ENCODE measurements at regions not wholly inside any gene's neighbourhood (a gene's known extent, or its start where the extent isn't known, plus 50 kb on each side); places are given as distances from the start of the nearest gene placed in this dataset.
A peak's percentile ranks its signal among the peaks of the same experiment; 100 is the strongest.

DNA sequence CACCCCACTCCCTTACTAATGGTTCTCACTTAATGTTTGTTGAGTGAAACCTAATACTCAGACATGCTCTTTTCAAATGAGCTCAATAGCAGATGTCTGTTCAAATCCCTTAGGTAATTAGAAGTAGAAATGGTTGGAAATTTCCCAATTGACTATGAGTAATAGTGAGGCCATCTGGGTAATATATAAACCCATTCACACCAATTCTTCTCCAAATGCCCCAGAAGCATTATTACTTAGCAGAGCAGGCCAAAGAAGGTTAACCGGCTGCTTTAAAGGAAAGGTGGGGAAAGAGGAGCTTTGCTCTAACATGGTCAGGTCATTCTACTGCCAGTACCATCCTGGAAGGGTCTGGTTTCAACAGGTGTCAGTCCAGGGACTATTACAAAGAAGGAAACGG lies 119.5 kb upstream of the MTAP start:
- peaks cover 19% of the 10 kb centered on the region for H3K36me3 Mint-ChIP-seq (ENCODE audit: insufficient read depth, unreplicated experiment)
- H3K27me3 Mint-ChIP-seq (ENCODE audit: unreplicated experiment), result no peaks in the 10 kb centered on the region
- no TSS peak for BruUV-seq (replicated peaks)
- DNase-seq, result no peak
- H3K4me3 Mint-ChIP-seq (ENCODE audit: low read depth, unreplicated experiment), result peak overlapping the region; percentile 62
- peak overlapping the region; percentile 96 for H3K27ac Mint-ChIP-seq (ENCODE audit: unreplicated experiment)
- no peak for TF ChIP-seq CTCF (IDR thresholded peaks at IDR 0.05; ENCODE audit: unreplicated experiment)
- H3K4me1 Mint-ChIP-seq (ENCODE audit: low read depth, unreplicated experiment), result peaks cover 33% of the 10 kb centered on the region
- no peaks in the 10 kb centered on the region for H3K9me3 Mint-ChIP-seq (ENCODE audit: low read depth, unreplicated experiment)
- intact Hi-C loops (cut with micrococcal nuclease; ENCODE audit: unreplicated experiment), result loop anchor here (10.0 kb wide), 1 partner anchor 218 kb away; no protein-coding TSS in a partner anchor
- CTCF ChIA-PET, result interaction anchor here (0.6 to 1.4 kb wide), 6 partner anchors 9 to 140 kb away, joined by 3 to 9 read pairs (median 4); no protein-coding TSS in a partner anchor

GRCh38 chr9:21683484-21684175 lies 118.8 kb upstream of the MTAP start:
- TF ChIP-seq CTCF (IDR thresholded peaks at IDR 0.05; ENCODE audit: unreplicated experiment), result no peak
- Mint-ChIP-seq H3K27ac (ENCODE audit: unreplicated experiment) (peak overlapping the region; percentile 96), H3K36me3 (ENCODE audit: insufficient read depth, unreplicated experiment) (peaks cover 25% of the 10 kb centered on the region), H3K27me3 (ENCODE audit: unreplicated experiment) (no peaks in the 10 kb centered on the region), H3K4me3 (ENCODE audit: low read depth, unreplicated experiment) (peak overlapping the region; percentile 62), H3K4me1 (ENCODE audit: low read depth, unreplicated experiment) (peaks cover 40% of the 10 kb centered on the region), H3K9me3 (ENCODE audit: low read depth, unreplicated experiment) (no peaks in the 10 kb centered on the region)
- BruUV-seq (replicated peaks), result TSS peak; percentile 70
- no peak for DNase-seq
- intact Hi-C loops (cut with micrococcal nuclease; ENCODE audit: unreplicated experiment), result loop anchor here (2.0 to 10.0 kb wide), 2 partner anchors 105 to 219 kb away; no protein-coding TSS in a partner anchor
- CTCF ChIA-PET, result interaction anchor here (0.6 to 1.4 kb wide), 7 partner anchors 10 to 141 kb away, joined by 3 to 9 read pairs (median 3); no protein-coding TSS in a partner anchor

GRCh38 chr9:21684231-21684630 lies 118.2 kb upstream of the MTAP start:
- peaks cover 44% of the 10 kb centered on the region for H3K4me1 Mint-ChIP-seq (ENCODE audit: low read depth, unreplicated experiment)
- H3K27ac Mint-ChIP-seq (ENCODE audit: unreplicated experiment), result peak overlapping the region; percentile 90
- intact Hi-C loops (cut with micrococcal nuclease; ENCODE audit: unreplicated experiment), result loop anchor here (2.0 to 10.0 kb wide), 2 partner anchors 105 to 219 kb away; no protein-coding TSS in a partner anchor
- no peak for TF ChIP-seq CTCF (IDR thresholded peaks at IDR 0.05; ENCODE audit: unreplicated experiment)
- no peaks in the 10 kb centered on the region for H3K27me3 Mint-ChIP-seq (ENCODE audit: unreplicated experiment)
- no peak for DNase-seq
- CTCF ChIA-PET, result interaction anchor here (0.8 to 1.4 kb wide), 2 partner anchors 15 to 104 kb away, joined by 3 read pairs; no protein-coding TSS in a partner anchor
- BruUV-seq (replicated peaks), result no TSS peak
- H3K36me3 Mint-ChIP-seq (ENCODE audit: insufficient read depth, unreplicated experiment), result peaks cover 25% of the 10 kb centered on the region
- H3K9me3 Mint-ChIP-seq (ENCODE audit: low read depth, unreplicated experiment), result no peaks in the 10 kb centered on the region
- H3K4me3 Mint-ChIP-seq (ENCODE audit: low read depth, unreplicated experiment), result peak overlapping the region; percentile 37

DNA sequence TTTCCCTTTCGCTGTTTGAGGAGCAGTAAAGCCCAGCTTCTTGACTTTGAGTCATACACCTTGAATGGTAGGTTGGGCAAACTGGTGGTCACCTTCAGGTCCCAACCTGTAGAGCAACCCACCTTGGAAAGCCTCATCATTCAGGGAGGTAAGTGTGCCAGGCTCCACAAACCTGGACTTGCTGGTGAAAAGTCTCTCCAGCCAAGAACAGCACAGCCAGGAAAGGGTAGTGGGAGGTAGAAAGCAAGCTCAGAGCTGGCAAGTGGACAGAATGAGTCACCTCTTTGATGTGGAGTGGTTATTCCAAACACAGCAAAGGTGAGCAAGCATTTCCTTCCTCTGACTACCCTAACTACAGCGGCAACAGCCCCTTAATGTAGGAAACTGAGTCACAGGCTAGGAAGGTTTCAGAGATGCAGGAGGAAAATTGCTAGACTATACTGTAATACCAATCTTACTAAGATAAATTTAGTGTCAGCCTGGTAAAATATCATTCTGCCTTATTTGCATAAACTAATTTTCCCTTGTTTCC lies 117.5 kb upstream of the MTAP start:
- no peak for TF ChIP-seq CTCF (IDR thresholded peaks at IDR 0.05; ENCODE audit: unreplicated experiment)
- Mint-ChIP-seq H3K27me3 (ENCODE audit: unreplicated experiment) (no peaks in the 10 kb centered on the region), H3K27ac (ENCODE audit: unreplicated experiment) (peak overlapping the region; percentile 90), H3K9me3 (ENCODE audit: low read depth, unreplicated experiment) (no peaks in the 10 kb centered on the region), H3K36me3 (ENCODE audit: insufficient read depth, unreplicated experiment) (peaks cover 25% of the 10 kb centered on the region), H3K4me3 (ENCODE audit: low read depth, unreplicated experiment) (peak overlapping the region; percentile 37), H3K4me1 (ENCODE audit: low read depth, unreplicated experiment) (peaks cover 51% of the 10 kb centered on the region)
- DNase-seq, result peak; percentile 69
- BruUV-seq (replicated peaks), result no TSS peak
- intact Hi-C loops (cut with micrococcal nuclease; ENCODE audit: unreplicated experiment), result loop anchor here (2.0 to 10.0 kb wide), 2 partner anchors 104 to 220 kb away; no protein-coding TSS in a partner anchor
- CTCF ChIA-PET, result interaction anchor here (0.8 to 1.4 kb wide), 2 partner anchors 15 to 104 kb away, joined by 3 read pairs; no protein-coding TSS in a partner anchor

Measured in Calu3 (cell line).